B cell (primary cell): ENCODE measurements at regions not wholly inside any gene's neighbourhood (a gene's known extent, or its start where the extent isn't known, plus 50 kb on each side); places are given as distances from the start of the nearest gene placed in this dataset.

ENCODE experiments used
- EZH2 ChIP-seq: IDR thresholded peaks from 2 replicates; pipeline ENCODE4 v1.6.1; 2012; ENCODE audit warnings: borderline replicate concordance, low read depth, mild to moderate bottlenecking, moderate library complexity, low read length; ENCODE audit not compliant: insufficient read depth, poor library complexity, severe bottlenecking
- TF ChIP-seq, protein P1 (sequence below): fragments of 200-600 bp; IDR thresholded peaks from one replicate; pipeline ENCODE4 v1.8.0; 2022; ENCODE audit warnings: antibody characterized with exemption, mild to moderate bottlenecking

DNA sequence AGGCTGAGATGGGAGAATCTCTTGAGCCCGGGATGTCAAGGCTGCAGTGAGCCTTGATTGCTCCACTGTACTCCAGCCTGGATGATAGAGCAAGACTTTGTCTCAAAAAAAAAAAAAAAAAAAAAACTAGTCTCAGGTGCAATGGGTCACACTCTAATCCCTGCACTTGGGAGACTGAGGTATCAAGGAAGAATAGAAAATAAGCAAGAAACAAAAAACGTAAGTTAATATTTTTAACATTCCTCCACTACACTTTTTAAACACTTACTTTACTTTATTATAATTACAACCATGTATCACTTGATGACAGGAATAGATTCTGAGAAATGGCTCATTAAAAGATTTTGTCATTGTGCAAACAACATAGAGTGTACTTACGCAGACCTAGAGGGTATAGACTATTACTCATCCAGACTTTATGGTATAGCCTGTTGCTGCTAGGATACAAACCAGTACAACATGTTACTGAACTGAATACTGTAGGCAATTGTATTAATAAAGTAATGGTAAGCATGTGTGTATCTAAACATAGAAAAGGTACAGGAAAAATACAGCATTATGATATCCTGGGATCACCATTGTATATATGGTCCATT, 1244.1 kb upstream of the ADGRL4 start:
- TF ChIP-seq, protein P1, sequence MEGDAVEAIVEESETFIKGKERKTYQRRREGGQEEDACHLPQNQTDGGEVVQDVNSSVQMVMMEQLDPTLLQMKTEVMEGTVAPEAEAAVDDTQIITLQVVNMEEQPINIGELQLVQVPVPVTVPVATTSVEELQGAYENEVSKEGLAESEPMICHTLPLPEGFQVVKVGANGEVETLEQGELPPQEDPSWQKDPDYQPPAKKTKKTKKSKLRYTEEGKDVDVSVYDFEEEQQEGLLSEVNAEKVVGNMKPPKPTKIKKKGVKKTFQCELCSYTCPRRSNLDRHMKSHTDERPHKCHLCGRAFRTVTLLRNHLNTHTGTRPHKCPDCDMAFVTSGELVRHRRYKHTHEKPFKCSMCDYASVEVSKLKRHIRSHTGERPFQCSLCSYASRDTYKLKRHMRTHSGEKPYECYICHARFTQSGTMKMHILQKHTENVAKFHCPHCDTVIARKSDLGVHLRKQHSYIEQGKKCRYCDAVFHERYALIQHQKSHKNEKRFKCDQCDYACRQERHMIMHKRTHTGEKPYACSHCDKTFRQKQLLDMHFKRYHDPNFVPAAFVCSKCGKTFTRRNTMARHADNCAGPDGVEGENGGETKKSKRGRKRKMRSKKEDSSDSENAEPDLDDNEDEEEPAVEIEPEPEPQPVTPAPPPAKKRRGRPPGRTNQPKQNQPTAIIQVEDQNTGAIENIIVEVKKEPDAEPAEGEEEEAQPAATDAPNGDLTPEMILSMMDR = no peak
- TF ChIP-seq EZH2 = no peak
